GM13976 (cell line): ENCODE measurements at regions not wholly inside any gene's neighbourhood (a gene's known extent, or its start where the extent isn't known, plus 50 kb on each side); places are given as distances from the start of the nearest gene placed in this dataset.

Source experiments
- DNase-seq: peaks from one replicate; pipeline ENCODE4 v3.0.0; 2012; ENCODE audit warnings: low spot score
- CTCF ChIP-seq: IDR thresholded peaks from 2 replicates; pipeline ENCODE4 v1.5.1; 2012; ENCODE audit warnings: borderline replicate concordance, mild to moderate bottlenecking; ENCODE audit not compliant: insufficient read depth; ENCODE audit errors: extremely low read depth, missing control alignments, control extremely low read depth
- in situ Hi-C: fragments of 300-500 bp; cut with MboI; formaldehyde crosslinking; loops from one replicate; pipeline ENCODE4 v1.12.0; 2022; ENCODE audit warnings: low sequenced_read_pairs, mixed read lengths, inconsistent platforms; ENCODE audit not compliant: unreplicated experiment

GRCh38 chr17:68801335-68802247, 153.6 kb downstream of the ABCA8 start:
- no peak for TF ChIP-seq CTCF
- in situ Hi-C loops = no loop called here
- DNase-seq = no peak

GRCh38 chr17:68800751-68801150, 154.4 kb downstream of the ABCA8 start:
- no peak for DNase-seq
- in situ Hi-C loops = no loop called here
- no peak for TF ChIP-seq CTCF

GRCh38 chr17:68794636-68795434, 160.4 kb downstream of the ABCA8 start:
- TF ChIP-seq CTCF = peak; percentile 31
- in situ Hi-C loops = loop anchor here (25.0 kb wide), 1 partner anchor 717 kb away; no protein-coding TSS in a partner anchor
- DNase-seq = peak; percentile 15

GRCh38 chr17:68792873-68793272, 162.3 kb downstream of the ABCA8 start:
- no peak for TF ChIP-seq CTCF
- in situ Hi-C loops = loop anchor here (25.0 kb wide), 1 partner anchor 719 kb away; no protein-coding TSS in a partner anchor
- no peak for DNase-seq

GRCh38 chr17:68792042-68792685, 163.0 kb downstream of the ABCA8 start:
- DNase-seq = no peak
- in situ Hi-C loops = loop anchor here (25.0 kb wide), 1 partner anchor 720 kb away; no protein-coding TSS in a partner anchor
- no peak for TF ChIP-seq CTCF

- in situ Hi-C loops = loop anchor here (25.0 kb wide), 1 partner anchor 721 kb away; no protein-coding TSS in a partner anchor
- DNase-seq = no peak
- TF ChIP-seq CTCF = no peak
Observed at GRCh38 chr17:68790931-68791330, 164.3 kb downstream of the ABCA8 start.
